ENCODE measurements at regions not wholly inside any gene's neighbourhood (a gene's known extent, or its start where the extent isn't known, plus 50 kb on each side); places are given as distances from the start of the nearest gene placed in this dataset.

- TF ChIP-seq CTCF (IDR thresholded peaks at IDR 0.05; ENCODE audit: control extremely low read depth, extremely low read depth, low read depth, missing control alignments), result no peak
- ChIA-PET CTCF (interaction anchor here (0.7 to 15.5 kb wide), 53 partner anchors 8 to 1734 kb away, joined by 3 to 237 read pairs (median 5); partner anchors contain the start of gene MBNL2), POLR2A (no interaction called here)
- DNase-seq (ENCODE audit: extremely low spot score), result no peak
These were observed 112.9 kb upstream of the MBNL2 start for GRCh38 chr13:97109256-97109655.

- POLR2A ChIA-PET, result no interaction called here
- peak; percentile 85 for DNase-seq (ENCODE audit: extremely low spot score)
- CTCF ChIA-PET, result interaction anchor here (0.6 to 15.5 kb wide), 78 partner anchors 9 to 1733 kb away, joined by 3 to 237 read pairs (median 4); partner anchors contain the start of genes MBNL2 and RAP2A
- TF ChIP-seq CTCF (IDR thresholded peaks at IDR 0.05; ENCODE audit: control extremely low read depth, extremely low read depth, low read depth, missing control alignments), result peak; percentile 89
These were observed 112.2 kb upstream of the MBNL2 start for GRCh38 chr13:97109841-97110492.

- CTCF ChIA-PET, result interaction anchor here (0.6 to 15.5 kb wide), 22 partner anchors 10 to 582 kb away, joined by 3 to 237 read pairs (median 8); partner anchors contain the start of gene MBNL2
- no peak for DNase-seq (ENCODE audit: extremely low spot score)
- POLR2A ChIA-PET, result interaction anchor here (0.6 kb wide), 1 partner anchor 166 kb away, joined by 5 read pairs; no protein-coding TSS in a partner anchor
- TF ChIP-seq CTCF (IDR thresholded peaks at IDR 0.05; ENCODE audit: control extremely low read depth, extremely low read depth, low read depth, missing control alignments), result no peak
These were observed 111.2 kb upstream of the MBNL2 start for GRCh38 chr13:97110936-97111335.

- no peak for TF ChIP-seq CTCF (IDR thresholded peaks at IDR 0.05; ENCODE audit: control extremely low read depth, extremely low read depth, low read depth, missing control alignments)
- POLR2A ChIA-PET, result no interaction called here
- no peak for DNase-seq (ENCODE audit: extremely low spot score)
- CTCF ChIA-PET, result interaction anchor here (0.8 to 15.5 kb wide), 11 partner anchors 11 to 463 kb away, joined by 3 to 237 read pairs (median 18); partner anchors contain the start of gene MBNL2
These were observed 110.4 kb upstream of the MBNL2 start for GRCh38 chr13:97111756-97112155.

GRCh38 chr13:97112446-97113152 is 109.5 kb upstream of the MBNL2 start:
- TF ChIP-seq CTCF (IDR thresholded peaks at IDR 0.05; ENCODE audit: control extremely low read depth, extremely low read depth, low read depth, missing control alignments), result no peak
- DNase-seq (ENCODE audit: extremely low spot score), result no peak
- CTCF ChIA-PET, result interaction anchor here (0.8 to 15.5 kb wide), 7 partner anchors 13 to 462 kb away, joined by 3 to 237 read pairs (median 10); partner anchors contain the start of gene MBNL2
- POLR2A ChIA-PET, result no interaction called here

- CTCF ChIA-PET, result interaction anchor here (1.4 to 15.5 kb wide), 8 partner anchors 12 to 248 kb away, joined by 3 to 237 read pairs (median 6); partner anchors contain the start of gene MBNL2
These were observed 108.7 kb upstream of the MBNL2 start for GRCh38 chr13:97113231-97114001.

More at GRCh38 chr13:97113231-97114001, 108.7 kb upstream of the MBNL2 start:
- DNase-seq (ENCODE audit: extremely low spot score), result no peak
- POLR2A ChIA-PET, result no interaction called here
- no peak for TF ChIP-seq CTCF (IDR thresholded peaks at IDR 0.05; ENCODE audit: control extremely low read depth, extremely low read depth, low read depth, missing control alignments)

Data from GM10248 (cell line).